B cell (primary cell): ENCODE measurements at regions not wholly inside any gene's neighbourhood (a gene's known extent, or its start where the extent isn't known, plus 50 kb on each side); places are given as distances from the start of the nearest gene placed in this dataset.

Experiments used
- ATAC-seq: fragments of 200-7000 bp; cut with Tn5 transposase; one replicate; pipeline ENCODE4 v1.10.0; 2021; ENCODE audit warnings: low read depth, mild to moderate bottlenecking, moderate number of reproducible peaks, moderate library complexity
- CTCF ChIA-PET: fragments of 350-600 bp; sonication (Branson Sonifier 250); formaldehyde crosslinking; loops from one replicate; lab custom pipeline; 2021; ENCODE audit warnings: antibody characterized with exemption, inconsistent platforms; lab: Charles Lee
- POLR2A ChIA-PET: fragments of 350-600 bp; sonication (Branson Sonifier 250); formaldehyde crosslinking; loops from one replicate; lab custom pipeline; 2021; ENCODE audit warnings: antibody characterized with exemption; lab: Charles Lee
- DNase-seq: peaks from one replicate; pipeline ENCODE4 v3.0.0; 2013
- H2AFZ ChIP-seq: 2 replicates; pipeline ENCODE4 v1.6.1; 2012; ENCODE audit warnings: mild to moderate bottlenecking, low read depth, low read length; ENCODE audit not compliant: insufficient read depth, poor library complexity, severe bottlenecking
- H3K27ac ChIP-seq, 2 donors: 1 replicate in 1 of 2; 2 replicates in 1 of 2; pipeline ENCODE4 v1.5.1; 2012 to 2013; ENCODE audit warnings: low read length in 2 of 2, mild to moderate bottlenecking in 2 of 2, moderate library complexity in 1 of 2
- H3K27me3 ChIP-seq, 4 experiments: fragments of 200-600 bp in 1 of 4; sonication (generic) in 1 of 4; replicated peaks in 1 of 4; 1 replicate in 2 of 4; 2 replicates in 2 of 4; pipeline versions ENCODE4 v1.6.1 to v1.7.0; 2013 to 2016; ENCODE audit warnings: low read length in 3 of 4, mild to moderate bottlenecking in 2 of 4, mixed read lengths in 1 of 4, moderate library complexity in 1 of 4; ENCODE audit not compliant: insufficient read depth in 4 of 4, control insufficient read depth in 3 of 4; ENCODE audit errors: control extremely low read depth in 1 of 4
- H3K36me3 ChIP-seq, 2 experiments: replicated peaks in 1 of 2; 1 replicate in 1 of 2; 2 replicates in 1 of 2; pipeline versions ENCODE4 v1.6.1 to v1.7.1; 2013; ENCODE audit warnings: low read length in 1 of 2; ENCODE audit not compliant: insufficient read depth in 2 of 2, control insufficient read depth in 1 of 2; ENCODE audit errors: control extremely low read depth in 1 of 2, extremely low read depth in 1 of 2
- H3K4me1 ChIP-seq, 2 donors: fragments of 200-600 bp in 1 of 2; sonication (generic) in 1 of 2; 1 replicate in 1 of 2; 2 replicates in 1 of 2; pipeline versions ENCODE4 v1.5.1 to v1.6.1; 2013 to 2017; ENCODE audit warnings: low read length in 2 of 2; ENCODE audit not compliant: control insufficient read depth in 2 of 2, insufficient read depth in 2 of 2
- H3K4me2 ChIP-seq: replicated peaks from 2 replicates; pipeline ENCODE3; 2012; ENCODE audit warnings: mild to moderate bottlenecking, low read depth, low read length; ENCODE audit not compliant: poor library complexity, severe bottlenecking
- H3K4me3 ChIP-seq, 5 experiments: fragments of 200-600 bp in 1 of 5; sonication (generic) in 1 of 5; 1 replicate in 3 of 5; 2 replicates in 2 of 5; pipeline versions ENCODE4 v1.5.1 to v1.7.0; 2011 to 2016; ENCODE audit warnings: low read length in 4 of 5, mild to moderate bottlenecking in 4 of 5, low read depth in 2 of 5, control low read depth in 1 of 5, moderate library complexity in 1 of 5; ENCODE audit not compliant: insufficient read depth in 1 of 5; ENCODE audit errors: control extremely low read depth in 1 of 5, extremely low read depth in 1 of 5
- H3K79me2 ChIP-seq: fragments of 200-600 bp; sonication (generic); one replicate; pipeline ENCODE4 v1.6.0; 2016; ENCODE audit warnings: low read length; ENCODE audit not compliant: control insufficient read depth, insufficient read depth
- H3K9ac ChIP-seq: fragments of 200-600 bp; sonication (generic); 2 replicates; pipeline ENCODE4 v1.6.1; 2017; ENCODE audit warnings: mild to moderate bottlenecking, low read length, moderate library complexity
- H3K9me3 ChIP-seq, 3 donors: one replicate each; pipeline versions ENCODE4 v1.6.1 to v1.7.1; 2013; ENCODE audit warnings: low read length in 2 of 3; ENCODE audit not compliant: control insufficient read depth in 2 of 3, insufficient read depth in 1 of 3; ENCODE audit errors: control extremely low read depth in 1 of 3
- H4K20me1 ChIP-seq: 2 replicates; pipeline ENCODE4 v1.6.0; 2012; ENCODE audit warnings: mild to moderate bottlenecking, low read length; ENCODE audit not compliant: insufficient read depth, control insufficient read depth, poor library complexity, severe bottlenecking
- H3K27ac Mint-ChIP-seq: one replicate; pipeline ENCODE4 v1.8.0; 2021; ENCODE audit warnings: mixed read lengths
- H3K27me3 Mint-ChIP-seq: one replicate; pipeline ENCODE4 v1.8.0; 2021; ENCODE audit warnings: mixed read lengths
- H3K4me1 Mint-ChIP-seq: one replicate; pipeline ENCODE4 v1.8.0; 2021; ENCODE audit warnings: mixed read lengths
- H3K4me3 Mint-ChIP-seq: one replicate; pipeline ENCODE4 v1.8.0; 2021; ENCODE audit warnings: mixed read lengths
- H3K9me3 Mint-ChIP-seq: one replicate; pipeline ENCODE4 v1.8.0; 2022; ENCODE audit warnings: mixed read lengths; ENCODE audit not compliant: insufficient read depth
- EZH2 ChIP-seq: IDR thresholded peaks from 2 replicates; pipeline ENCODE4 v1.6.1; 2012; ENCODE audit warnings: borderline replicate concordance, low read depth, mild to moderate bottlenecking, moderate library complexity, low read length; ENCODE audit not compliant: insufficient read depth, poor library complexity, severe bottlenecking
- WGBS: methylation state at CpG from one replicate; pipeline ENCODE4 v1.1.5; 2013; ENCODE audit warnings: missing lambda C conversion rate; ENCODE audit not compliant: insufficient coverage; 5-methylcytosine and 5-hydroxymethylcytosine counted together
- intact Hi-C: fragments of 100-400 bp; cut with micrococcal nuclease; formaldehyde crosslinking; loops from one replicate; pipeline ENCODE4 v1.10.0; 2022
- TF ChIP-seq, protein P1 (sequence below): fragments of 200-600 bp; IDR thresholded peaks from one replicate; pipeline ENCODE4 v1.8.0; 2022; ENCODE audit warnings: antibody characterized with exemption, mild to moderate bottlenecking

DNA sequence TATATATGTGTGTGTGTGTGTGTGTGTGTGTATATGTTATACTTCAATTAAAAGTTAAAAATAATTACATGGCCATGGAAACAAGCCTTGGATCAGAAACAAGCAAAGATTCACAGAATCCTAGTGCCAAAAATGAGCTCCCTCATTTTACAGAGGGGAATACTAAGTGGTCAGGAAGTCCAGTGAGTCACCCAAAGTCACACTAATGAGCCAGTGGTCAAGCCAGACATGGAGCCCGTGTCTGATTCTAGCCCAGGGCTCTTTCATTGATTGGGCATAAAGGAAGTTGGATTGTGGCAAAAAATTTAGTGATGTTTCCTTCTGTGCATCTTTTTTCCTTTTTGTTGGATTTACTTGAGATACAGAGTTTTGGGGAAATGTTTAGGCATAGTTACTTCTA is 152.5 kb upstream of the NPHP3 start:
- no peaks in the 10 kb centered on the region for H3K4me1 Mint-ChIP-seq
- no CpG with 5 or more reads among the region's 1 CpG for WGBS
- no peak overlapping the region for H3K4me3 Mint-ChIP-seq
- Histone ChIP-seq H3K36me3 (no peaks in the 10 kb centered on the region), H2AFZ (no peak overlapping the region), H3K4me3 (no peak overlapping the region), H3K27me3 (no peaks in the 10 kb centered on the region), H3K27ac (no peak overlapping the region), H3K9me3 (no peaks in the 10 kb centered on the region), H3K79me2 (no peaks in the 10 kb centered on the region), H3K9ac (no peak overlapping the region), H3K4me2 (no peak overlapping the region), H3K4me1 (no peaks in the 10 kb centered on the region), H4K20me1 (no peaks in the 10 kb centered on the region)
- no peak overlapping the region for H3K27ac Mint-ChIP-seq
- CTCF ChIA-PET: no interaction called here
- H3K27me3 Mint-ChIP-seq: peaks cover 5% of the 10 kb centered on the region
- intact Hi-C loops: no loop called here
- POLR2A ChIA-PET: no interaction called here
- no peak for TF ChIP-seq EZH2
- TF ChIP-seq, protein P1, sequence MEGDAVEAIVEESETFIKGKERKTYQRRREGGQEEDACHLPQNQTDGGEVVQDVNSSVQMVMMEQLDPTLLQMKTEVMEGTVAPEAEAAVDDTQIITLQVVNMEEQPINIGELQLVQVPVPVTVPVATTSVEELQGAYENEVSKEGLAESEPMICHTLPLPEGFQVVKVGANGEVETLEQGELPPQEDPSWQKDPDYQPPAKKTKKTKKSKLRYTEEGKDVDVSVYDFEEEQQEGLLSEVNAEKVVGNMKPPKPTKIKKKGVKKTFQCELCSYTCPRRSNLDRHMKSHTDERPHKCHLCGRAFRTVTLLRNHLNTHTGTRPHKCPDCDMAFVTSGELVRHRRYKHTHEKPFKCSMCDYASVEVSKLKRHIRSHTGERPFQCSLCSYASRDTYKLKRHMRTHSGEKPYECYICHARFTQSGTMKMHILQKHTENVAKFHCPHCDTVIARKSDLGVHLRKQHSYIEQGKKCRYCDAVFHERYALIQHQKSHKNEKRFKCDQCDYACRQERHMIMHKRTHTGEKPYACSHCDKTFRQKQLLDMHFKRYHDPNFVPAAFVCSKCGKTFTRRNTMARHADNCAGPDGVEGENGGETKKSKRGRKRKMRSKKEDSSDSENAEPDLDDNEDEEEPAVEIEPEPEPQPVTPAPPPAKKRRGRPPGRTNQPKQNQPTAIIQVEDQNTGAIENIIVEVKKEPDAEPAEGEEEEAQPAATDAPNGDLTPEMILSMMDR: no peak
- DNase-seq (no peak), ATAC-seq (no peak)
- no peaks in the 10 kb centered on the region for H3K9me3 Mint-ChIP-seq

GRCh38 chr3:132872711-132873110 is 150.5 kb upstream of the NPHP3 start:
- Histone ChIP-seq H3K36me3 (no peaks in the 10 kb centered on the region), H4K20me1 (no peaks in the 10 kb centered on the region), H3K9ac (no peak overlapping the region), H3K27ac (no peak overlapping the region), H3K79me2 (no peaks in the 10 kb centered on the region), H3K9me3 (no peaks in the 10 kb centered on the region), H3K4me2 (no peak overlapping the region), H2AFZ (no peak overlapping the region), H3K4me1 (no peaks in the 10 kb centered on the region), H3K27me3 (no peaks in the 10 kb centered on the region), H3K4me3 (no peak overlapping the region)
- intact Hi-C loops: no loop called here
- H3K4me3 Mint-ChIP-seq: no peak overlapping the region
- no peaks in the 10 kb centered on the region for H3K4me1 Mint-ChIP-seq
- DNase-seq (no peak), ATAC-seq (no peak)
- WGBS: 83% methylated on average over 1 of the region's 1 CpG
- CTCF ChIA-PET: interaction anchor here (0.5 kb wide), 1 partner anchor 1896 kb away, joined by 3 read pairs; no protein-coding TSS in a partner anchor
- no peaks in the 10 kb centered on the region for H3K9me3 Mint-ChIP-seq
- no peak overlapping the region for H3K27ac Mint-ChIP-seq
- TF ChIP-seq EZH2: no peak
- TF ChIP-seq, protein P1: no peak
- POLR2A ChIA-PET: no interaction called here
- H3K27me3 Mint-ChIP-seq: peaks cover 5% of the 10 kb centered on the region
